WTC11 (cell line): ENCODE measurements at regions not wholly inside any gene's neighbourhood (a gene's known extent, or its start where the extent isn't known, plus 50 kb on each side); places are given as distances from the start of the nearest gene placed in this dataset.
A peak's percentile ranks its signal among the peaks of the same experiment; 100 is the strongest.

Source experiments
- ATAC-seq: fragments of 200-7000 bp; cut with Tn5 transposase; 2 replicates; pipeline ENCODE4 v1.10.0; 2021; ENCODE audit warnings: mild to moderate bottlenecking, moderate library complexity
- CTCF ChIA-PET: fragments of 300-600 bp; sonication (Branson Sonifier 250); formaldehyde crosslinking; loops from one replicate; lab custom pipeline; 2021; ENCODE audit warnings: antibody characterized with exemption; lab: Charles Lee
- POLR2A ChIA-PET: fragments of 350-600 bp; sonication (Branson Sonifier 250); formaldehyde crosslinking; loops from one replicate; lab custom pipeline; 2021; ENCODE audit warnings: antibody characterized with exemption; lab: Charles Lee
- DNase-seq: peaks from one replicate; pipeline ENCODE4 v3.0.0; 2021; ENCODE audit warnings: low spot score
- H3K27ac Mint-ChIP-seq: 2 replicates; pipeline ENCODE4 v1.8.0; 2021; ENCODE audit warnings: mixed read lengths
- H3K27me3 Mint-ChIP-seq: 2 replicates; pipeline ENCODE4 v1.8.0; 2021; ENCODE audit warnings: low read depth, mild to moderate bottlenecking, moderate library complexity, mixed read lengths
- H3K36me3 Mint-ChIP-seq: 2 replicates; pipeline ENCODE4 v1.8.0; 2021; ENCODE audit warnings: mixed read lengths
- H3K4me1 Mint-ChIP-seq: 2 replicates; pipeline ENCODE4 v1.8.0; 2022; ENCODE audit warnings: mixed read lengths
- H3K4me3 Mint-ChIP-seq: 2 replicates; pipeline ENCODE4 v1.8.0; 2021; ENCODE audit warnings: mild to moderate bottlenecking, moderate library complexity, mixed read lengths
- H3K9me3 Mint-ChIP-seq: 2 replicates; pipeline ENCODE4 v1.8.0; 2021; ENCODE audit warnings: mixed read lengths
- ATF2 ChIP-seq: sonication (generic); formaldehyde crosslinking; IDR thresholded peaks from 2 replicates; pipeline ENCODE4 v1.8.1; 2022; ENCODE audit warnings: low read depth, missing genetic modification reagents, borderline replicate concordance
- CTCF ChIP-seq: fragments of 200-600 bp; IDR thresholded peaks from 2 replicates; pipeline ENCODE4 v1.8.0; 2022; ENCODE audit warnings: antibody characterized with exemption
- EMX1 ChIP-seq: fragments of 250-450 bp; sonication (Bioruptor Pico); IDR thresholded peaks from 2 replicates; pipeline ENCODE4 v1.8.0; 2021; ENCODE audit warnings: mild to moderate bottlenecking
- FOXP4 ChIP-seq: sonication (generic); formaldehyde crosslinking; IDR thresholded peaks from 2 replicates; pipeline ENCODE4 v1.8.0; 2022; ENCODE audit warnings: mild to moderate bottlenecking, missing genetic modification reagents
- HMGA2 ChIP-seq: fragments of 250-450 bp; sonication (Bioruptor Pico); IDR thresholded peaks from 2 replicates; pipeline ENCODE4 v1.4.0; 2021; ENCODE audit warnings: mild to moderate bottlenecking, moderate library complexity
- IRF2 ChIP-seq: sonication (generic); formaldehyde crosslinking; IDR thresholded peaks from 2 replicates; pipeline ENCODE4 v1.8.0; 2022; ENCODE audit warnings: low read depth, missing genetic modification reagents, borderline replicate concordance
- MYBL2 ChIP-seq: sonication (generic); formaldehyde crosslinking; IDR thresholded peaks from 2 replicates; pipeline ENCODE4 v1.8.1; 2023; ENCODE audit warnings: mild to moderate bottlenecking, moderate library complexity, missing genetic modification reagents
- SMAD3 ChIP-seq: sonication (generic); formaldehyde crosslinking; IDR thresholded peaks from 2 replicates; pipeline ENCODE4 v1.8.0; 2022; ENCODE audit warnings: missing genetic modification reagents, mild to moderate bottlenecking, borderline replicate concordance
- SP1 ChIP-seq: sonication (generic); formaldehyde crosslinking; conservative IDR thresholded peaks from 2 replicates; pipeline ENCODE4 v1.8.1; 2022; ENCODE audit warnings: missing genetic modification reagents
- ZNF121 ChIP-seq: sonication (generic); formaldehyde crosslinking; IDR thresholded peaks from 2 replicates; pipeline ENCODE4 v1.8.0; 2023; ENCODE audit warnings: missing genetic modification reagents
- ZNF232 ChIP-seq: sonication (generic); formaldehyde crosslinking; IDR thresholded peaks from 2 replicates; pipeline ENCODE4 v1.8.0; 2022; ENCODE audit warnings: mild to moderate bottlenecking, missing genetic modification reagents
- ZNF416 ChIP-seq: fragments of 250-450 bp; sonication (Bioruptor Pico); IDR thresholded peaks from 2 replicates; pipeline ENCODE4 v1.9.0; 2021; ENCODE audit warnings: mild to moderate bottlenecking, inconsistent platforms
- ZNF512 ChIP-seq: sonication (generic); formaldehyde crosslinking; IDR thresholded peaks from 2 replicates; pipeline ENCODE4 v1.8.1; 2022; ENCODE audit warnings: missing genetic modification reagents, borderline replicate concordance
- TF ChIP-seq, protein P1 (sequence below): fragments of 250-450 bp; sonication (Bioruptor Pico); IDR thresholded peaks from 2 replicates; pipeline ENCODE4 v1.9.0; 2021; ENCODE audit warnings: mild to moderate bottlenecking

GRCh38 chr16:10245002-10245401 is 62.8 kb upstream of the GRIN2A start:
- DNase-seq = no peak
- Mint-ChIP-seq H3K9me3 (no peaks in the 10 kb centered on the region), H3K4me1 (peaks cover 11% of the 10 kb centered on the region), H3K27me3 (no peaks in the 10 kb centered on the region), H3K4me3 (no peak overlapping the region), H3K27ac (0 out of 2 replicates have a peak overlapping the region, but pooled peaks have one; percentile 27), H3K36me3 (no peaks in the 10 kb centered on the region)
- no peak for ATAC-seq
- TF ChIP-seq ZNF232 (CRISPR knock-in tag) (no peak), ZNF416 (CRISPR knock-in tag) (no peak), EMX1 (CRISPR knock-in tag) (no peak), CTCF (no peak), HMGA2 (CRISPR knock-in tag) (no peak), ZNF121 (CRISPR knock-in tag) (no peak), IRF2 (CRISPR knock-in tag) (no peak), MYBL2 (CRISPR knock-in tag) (no peak), FOXP4 (CRISPR knock-in tag) (no peak)
- TF ChIP-seq, protein P1, sequence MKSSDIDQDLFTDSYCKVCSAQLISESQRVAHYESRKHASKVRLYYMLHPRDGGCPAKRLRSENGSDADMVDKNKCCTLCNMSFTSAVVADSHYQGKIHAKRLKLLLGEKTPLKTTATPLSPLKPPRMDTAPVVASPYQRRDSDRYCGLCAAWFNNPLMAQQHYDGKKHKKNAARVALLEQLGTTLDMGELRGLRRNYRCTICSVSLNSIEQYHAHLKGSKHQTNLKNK (CRISPR knock-in tag) = no peak
- POLR2A ChIA-PET = no interaction called here
- CTCF ChIA-PET = interaction anchor here (0.5 kb wide), 1 partner anchor 55 kb away, joined by 3 read pairs; no protein-coding TSS in a partner anchor

DNA sequence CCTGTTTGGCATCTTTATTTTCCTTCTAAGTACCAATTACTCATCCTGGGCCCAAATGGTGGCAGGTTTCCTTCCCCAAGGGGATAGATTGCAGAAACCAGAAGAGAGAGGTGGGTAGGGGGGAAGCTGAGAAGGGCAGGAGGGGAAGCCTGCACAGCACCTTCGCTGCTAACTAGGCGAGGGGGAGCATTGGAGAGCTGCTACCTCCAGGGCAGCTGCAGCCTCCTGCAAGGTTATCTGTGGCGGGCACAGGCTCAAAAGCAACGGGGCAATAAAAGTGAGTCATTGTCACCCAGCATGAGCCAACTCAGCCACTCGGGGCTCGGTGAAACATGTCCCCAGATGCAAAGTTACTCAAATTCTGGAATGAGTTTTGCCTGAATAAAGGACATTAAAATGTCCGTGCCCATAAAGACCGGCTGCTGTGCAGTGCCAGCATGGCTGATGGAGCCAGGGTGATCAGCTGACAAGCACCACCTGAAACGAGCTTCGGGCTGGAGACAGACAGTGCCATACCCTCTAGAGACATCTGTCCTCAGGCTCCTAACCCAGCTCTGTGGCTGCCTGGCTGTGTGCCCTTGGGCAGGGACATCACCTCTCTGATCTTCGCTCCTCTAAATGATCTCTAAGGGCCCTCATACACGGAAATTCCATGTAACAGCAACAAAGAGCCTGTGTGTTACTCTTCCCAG is 68.1 kb upstream of the GRIN2A start:
- no peak overlapping the region for H3K4me3 Mint-ChIP-seq
- CTCF ChIA-PET = no interaction called here

More for the DNA sequence above, 68.1 kb upstream of the GRIN2A start:
- Mint-ChIP-seq H3K27me3 (0 out of 2 replicates have a peak, but pooled peaks cover under 1% of the 10 kb centered on the region), H3K36me3 (no peaks in the 10 kb centered on the region), H3K4me1 (no peaks in the 10 kb centered on the region), H3K9me3 (no peaks in the 10 kb centered on the region), H3K27ac (no peak overlapping the region)
- no peak for ATAC-seq
- POLR2A ChIA-PET = no interaction called here
- no peak for TF ChIP-seq ZNF512 (CRISPR knock-in tag)
- TF ChIP-seq ATF2 = no peak
- TF ChIP-seq SMAD3 (CRISPR knock-in tag) = no peak
- TF ChIP-seq SP1 = no peak
- no peak for TF ChIP-seq HMGA2 (CRISPR knock-in tag)
- DNase-seq = no peak
